Peyer's patch (tissue), 4 donors: ENCODE measurements at regions not wholly inside any gene's neighbourhood (a gene's known extent, or its start where the extent isn't known, plus 50 kb on each side); places are given as distances from the start of the nearest gene placed in this dataset.

Source experiments
- DNase-seq, 3 donors: peaks; one replicate each; pipeline ENCODE4 v3.0.0-alpha.2; 2017 to 2019
- H3K27ac ChIP-seq, 4 donors: fragments of 200-600 bp; sonication (generic); one replicate each; pipeline ENCODE4 v1.5.1; 2016 to 2019
- H3K27me3 ChIP-seq, 2 donors: fragments of 200-600 bp; sonication (generic); one replicate each; pipeline ENCODE4 v1.5.1; 2019
- H3K36me3 ChIP-seq, 3 donors: fragments of 200-600 bp; sonication (generic); one replicate each; pipeline ENCODE4 v1.5.1; 2016 to 2019
- H3K4me1 ChIP-seq, 4 donors: fragments of 200-600 bp; sonication (generic); one replicate each; pipeline ENCODE4 v1.5.1; 2016 to 2019
- H3K4me3 ChIP-seq, 4 donors: fragments of 200-600 bp; sonication (generic); 1 replicate in 3 of 4; 2 replicates in 1 of 4; pipeline ENCODE4 v1.5.1; 2016 to 2019; ENCODE audit warnings: mild to moderate bottlenecking in 1 of 4
- H3K9me3 ChIP-seq, 4 donors: fragments of 200-600 bp; sonication (generic); one replicate each; pipeline ENCODE4 v1.5.1; 2016 to 2019; ENCODE audit warnings: mild to moderate bottlenecking in 1 of 4
- CTCF ChIP-seq, 6 experiments: fragments of 450-650 bp in 4 of 6; fragments of 200-600 bp in 2 of 6; sonication (generic) in 1 of 6; IDR thresholded peaks; one replicate each; pipeline ENCODE4 v1.5.1; 2017 to 2019; ENCODE audit warnings: antibody characterized with exemption in 6 of 6, mild to moderate bottlenecking in 3 of 6, moderate library complexity in 1 of 6
- POLR2A ChIP-seq, 2 donors: fragments of 450-650 bp; IDR thresholded peaks; one replicate each; pipeline ENCODE4 v1.5.1; 2017; ENCODE audit warnings: antibody characterized with exemption in 2 of 2, mild to moderate bottlenecking in 2 of 2, moderate library complexity in 2 of 2

- Histone ChIP-seq H3K36me3 (no peaks in the 10 kb centered on the region), H3K4me1 (no peaks in the 10 kb centered on the region), H3K9me3 (no peaks in the 10 kb centered on the region), H3K27ac (no peak overlapping the region), H3K4me3 (no peak overlapping the region), H3K27me3 (no peaks in the 10 kb centered on the region)
- DNase-seq: no peak
- TF ChIP-seq CTCF (IDR thresholded peaks at IDR 0.05): no peak
- TF ChIP-seq POLR2A (IDR thresholded peaks at IDR 0.05): no peak
These were observed 247.9 kb upstream of the VLDLR start for GRCh38 chr9:2373648-2374047.

GRCh38 chr9:2375114-2375513 is 246.5 kb upstream of the VLDLR start:
- no peak for DNase-seq
- H3K36me3 ChIP-seq: no peaks in the 10 kb centered on the region
- no peaks in the 10 kb centered on the region for H3K9me3 ChIP-seq
- H3K4me1 ChIP-seq: no peaks in the 10 kb centered on the region
- H3K4me3 ChIP-seq: no peak overlapping the region
- TF ChIP-seq CTCF (IDR thresholded peaks at IDR 0.05) (no peak), POLR2A (IDR thresholded peaks at IDR 0.05) (no peak)
- H3K27me3 ChIP-seq: no peaks in the 10 kb centered on the region
- H3K27ac ChIP-seq: no peak overlapping the region

- no peak for TF ChIP-seq CTCF (IDR thresholded peaks at IDR 0.05)
- TF ChIP-seq POLR2A (IDR thresholded peaks at IDR 0.05): no peak
- Histone ChIP-seq H3K4me1 (no peaks in the 10 kb centered on the region), H3K27ac (no peak overlapping the region), H3K36me3 (no peaks in the 10 kb centered on the region), H3K27me3 (no peaks in the 10 kb centered on the region), H3K9me3 (no peaks in the 10 kb centered on the region), H3K4me3 (no peak overlapping the region)
- DNase-seq: no peak
These were observed 244.5 kb upstream of the VLDLR start for GRCh38 chr9:2377117-2377516.

- no peaks in the 10 kb centered on the region for H3K9me3 ChIP-seq
- no peak for DNase-seq
- no peak overlapping the region for H3K4me3 ChIP-seq
- H3K36me3 ChIP-seq: no peaks in the 10 kb centered on the region
- H3K27me3 ChIP-seq: no peaks in the 10 kb centered on the region
- TF ChIP-seq POLR2A (IDR thresholded peaks at IDR 0.05) (no peak), CTCF (IDR thresholded peaks at IDR 0.05) (no peak)
- no peaks in the 10 kb centered on the region for H3K4me1 ChIP-seq
- no peak overlapping the region for H3K27ac ChIP-seq
These were observed 243.8 kb upstream of the VLDLR start for GRCh38 chr9:2377834-2378233.

- Histone ChIP-seq H3K4me1 (no peaks in the 10 kb centered on the region), H3K36me3 (no peaks in the 10 kb centered on the region), H3K27me3 (no peaks in the 10 kb centered on the region), H3K27ac (no peak overlapping the region), H3K9me3 (no peaks in the 10 kb centered on the region), H3K4me3 (no peak overlapping the region)
- TF ChIP-seq CTCF (IDR thresholded peaks at IDR 0.05) (no peak), POLR2A (IDR thresholded peaks at IDR 0.05) (no peak)
- no peak for DNase-seq
These were observed 243.3 kb upstream of the VLDLR start for GRCh38 chr9:2378266-2378665.

GRCh38 chr9:2378816-2379215 is 242.8 kb upstream of the VLDLR start:
- no peaks in the 10 kb centered on the region for H3K27me3 ChIP-seq
- no peak overlapping the region for H3K27ac ChIP-seq
- H3K4me3 ChIP-seq: no peak overlapping the region
- DNase-seq: no peak
- TF ChIP-seq CTCF (IDR thresholded peaks at IDR 0.05) (no peak), POLR2A (IDR thresholded peaks at IDR 0.05) (no peak)
- no peaks in the 10 kb centered on the region for H3K4me1 ChIP-seq
- no peaks in the 10 kb centered on the region for H3K9me3 ChIP-seq
- no peaks in the 10 kb centered on the region for H3K36me3 ChIP-seq
